ENCODE measurements at regions not wholly inside any gene's neighbourhood (a gene's known extent, or its start where the extent isn't known, plus 50 kb on each side); places are given as distances from the start of the nearest gene placed in this dataset.

GRCh38 chr17:77381185-77381700, 240.5 kb downstream of the SEC14L1 start:
- DNase-seq, result no peak

DNA sequence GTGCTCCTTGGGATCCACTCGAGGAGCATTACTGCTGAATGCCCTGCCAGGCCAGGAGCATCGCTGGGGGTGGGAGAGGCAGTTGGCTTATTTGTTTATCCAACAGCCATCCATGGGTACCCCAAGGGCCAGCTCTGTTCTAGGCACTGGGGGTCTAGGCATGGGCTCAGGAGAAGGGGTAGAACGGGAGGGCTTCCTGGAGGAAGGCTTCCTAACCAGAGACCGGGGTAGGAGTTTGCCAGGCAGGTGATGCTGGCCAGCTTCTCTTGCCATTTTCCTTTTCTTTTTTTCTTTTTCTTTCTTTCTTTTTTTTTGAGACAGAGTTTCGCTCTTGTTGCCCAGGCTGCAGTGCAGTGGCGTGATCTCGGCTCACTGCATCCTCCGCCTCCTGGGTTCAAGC, 241.0 kb downstream of the SEC14L1 start:
- no peak for DNase-seq

DNA sequence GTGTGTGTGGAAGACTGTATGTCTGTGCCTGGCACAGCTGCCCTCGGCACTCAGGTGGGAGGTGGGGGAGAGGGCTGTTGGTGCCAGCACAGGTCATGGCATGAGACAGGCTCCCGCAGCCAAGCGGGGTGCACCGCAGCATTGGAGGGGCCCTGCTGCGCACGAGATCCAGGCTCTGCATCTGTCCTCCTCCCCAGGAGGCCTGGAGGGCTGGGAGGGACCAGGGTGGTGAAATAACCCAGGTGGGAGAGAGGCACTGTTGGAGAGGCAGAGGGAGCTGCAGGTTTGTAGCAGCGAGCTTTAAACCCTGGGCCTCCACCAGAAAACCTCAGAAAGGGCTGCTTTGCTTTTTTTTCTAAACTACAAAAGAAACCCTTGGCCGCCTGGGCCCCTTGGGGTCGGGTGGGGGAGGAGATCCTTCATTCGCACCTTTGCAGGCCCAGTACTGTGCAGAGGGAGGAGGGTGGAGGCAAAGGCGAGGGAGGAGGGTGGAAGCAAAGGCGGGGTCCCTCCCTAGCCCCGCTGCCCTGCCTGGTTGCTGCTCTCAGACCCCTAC, 241.7 kb downstream of the SEC14L1 start:
- DNase-seq, result no peak

GRCh38 chr17:77382966-77383612, 242.3 kb downstream of the SEC14L1 start:
- no peak for DNase-seq

GRCh38 chr17:77383613-77384608, 243.1 kb downstream of the SEC14L1 start:
- no peak for DNase-seq

DNA sequence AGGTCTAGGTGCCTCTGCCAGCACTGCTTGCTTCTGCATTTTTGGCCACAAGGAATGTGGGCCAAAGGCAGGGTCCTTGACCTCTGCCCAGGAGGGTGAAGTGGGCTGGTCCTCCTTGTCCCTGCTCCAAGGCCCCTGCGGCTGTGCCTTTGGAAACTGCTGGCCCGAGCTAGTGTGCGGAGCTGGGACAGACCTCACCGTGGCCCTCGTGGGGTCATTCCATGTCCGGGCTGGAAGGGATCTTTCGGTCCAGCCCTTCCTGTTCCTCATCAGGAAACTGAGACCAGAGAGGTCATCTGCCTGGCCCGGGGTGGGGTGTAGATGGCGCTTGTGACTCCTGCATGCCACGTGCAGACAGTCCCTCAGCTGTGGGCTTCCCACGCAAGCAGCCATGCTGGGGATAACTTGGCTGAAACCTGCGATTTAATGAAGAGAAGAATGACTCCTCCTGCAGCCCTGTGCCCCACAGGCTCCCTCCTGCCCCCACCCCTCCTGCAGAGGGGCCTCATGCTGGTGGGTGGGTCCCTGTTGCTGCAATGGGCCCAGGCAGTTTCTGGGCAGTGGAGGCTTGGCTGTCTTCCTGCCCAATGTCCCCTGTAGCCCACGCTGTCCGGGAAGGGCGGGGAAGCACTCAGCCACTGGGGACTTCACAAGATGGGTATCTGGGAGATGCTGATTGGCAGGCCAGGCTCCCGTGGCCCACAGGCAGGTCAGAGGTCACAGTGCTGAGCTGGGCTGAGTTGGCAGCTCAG, 245.2 kb downstream of the SEC14L1 start:
- no peak for DNase-seq

- DNase-seq, result no peak
These were observed 245.9 kb downstream of the SEC14L1 start for GRCh38 chr17:77386502-77387192.

DNA sequence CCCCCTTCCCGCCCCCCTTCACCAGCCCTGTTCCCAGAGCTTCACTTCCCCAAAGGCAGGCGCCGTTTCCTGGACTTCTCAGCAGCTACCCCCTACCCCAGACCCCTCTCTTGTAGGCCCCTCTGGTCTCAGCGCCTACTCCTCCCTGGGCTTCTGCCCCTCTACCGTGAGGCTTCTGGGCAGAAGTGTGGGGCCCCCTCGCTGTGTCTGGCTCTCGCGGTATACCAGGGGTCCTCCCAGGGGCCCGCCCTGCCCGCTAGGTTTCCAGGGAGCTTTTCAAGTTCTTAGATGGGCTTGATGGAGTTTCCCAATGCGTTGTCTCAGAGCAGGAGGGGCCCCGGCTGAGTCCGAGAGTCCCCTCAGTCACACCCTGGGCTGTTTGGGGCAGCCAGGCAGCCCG, 247.1 kb downstream of the SEC14L1 start:
- no peak for DNase-seq

GRCh38 chr17:77388384-77389306, 247.9 kb downstream of the SEC14L1 start:
- DNase-seq, result no peak

- DNase-seq, result no peak
These were observed 250.1 kb downstream of the SEC14L1 start for GRCh38 chr17:77390870-77391269.

- no peak for DNase-seq
These were observed 251.1 kb downstream of the SEC14L1 start for GRCh38 chr17:77391668-77392375.

DNA sequence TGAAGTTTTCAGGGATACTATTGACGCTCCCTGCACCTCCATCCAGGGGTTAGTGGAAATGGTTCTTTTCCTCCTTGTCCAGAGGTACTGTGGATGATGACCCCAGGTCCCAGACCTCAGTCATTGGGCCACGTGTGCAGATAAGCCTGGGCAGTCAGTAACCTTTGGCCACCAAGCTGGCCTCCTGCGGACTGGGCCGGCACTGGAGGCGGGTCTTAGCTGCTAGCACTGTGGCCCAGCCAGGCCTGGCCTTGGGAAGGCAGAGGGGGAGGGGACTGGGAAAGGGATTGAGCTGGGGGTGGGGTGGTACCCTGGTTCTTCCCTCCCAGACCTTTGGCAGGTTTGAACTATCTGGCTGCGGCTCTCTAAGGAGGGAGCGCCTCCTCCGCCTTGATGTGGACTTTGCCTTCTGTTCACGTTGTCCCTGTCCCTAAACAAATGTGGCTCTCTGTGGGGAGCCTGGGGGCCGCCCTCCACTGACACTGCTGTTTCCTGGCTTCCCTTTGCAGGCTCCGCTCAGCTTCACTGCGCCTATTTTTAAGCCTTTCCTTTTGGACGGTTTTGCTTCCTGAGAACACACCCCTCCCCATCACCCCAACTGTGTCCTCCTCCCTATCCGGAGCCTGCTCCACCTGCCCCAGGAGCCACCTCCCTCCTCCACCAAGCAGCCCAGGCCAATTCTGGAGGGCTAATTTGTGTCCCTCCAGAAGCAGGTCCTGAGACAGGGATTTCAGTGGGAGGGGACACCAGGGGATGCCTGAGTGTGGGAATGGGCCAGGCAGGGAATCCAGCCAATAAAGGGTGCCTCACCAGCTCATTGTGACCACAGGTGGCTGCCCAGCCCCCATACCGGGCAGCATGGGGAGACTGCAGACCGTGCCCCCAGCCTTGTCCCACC, 251.9 kb downstream of the SEC14L1 start:
- no peak for DNase-seq

- no peak for DNase-seq
These were observed 252.5 kb downstream of the SEC14L1 start for GRCh38 chr17:77393274-77393600.

GRCh38 chr17:77393867-77394539, 253.2 kb downstream of the SEC14L1 start:
- no peak for DNase-seq

GRCh38 chr17:77394540-77395295, 253.9 kb downstream of the SEC14L1 start:
- DNase-seq, result no peak

GRCh38 chr17:77395501-77396048, 254.8 kb downstream of the SEC14L1 start:
- DNase-seq, result no peak

DNA sequence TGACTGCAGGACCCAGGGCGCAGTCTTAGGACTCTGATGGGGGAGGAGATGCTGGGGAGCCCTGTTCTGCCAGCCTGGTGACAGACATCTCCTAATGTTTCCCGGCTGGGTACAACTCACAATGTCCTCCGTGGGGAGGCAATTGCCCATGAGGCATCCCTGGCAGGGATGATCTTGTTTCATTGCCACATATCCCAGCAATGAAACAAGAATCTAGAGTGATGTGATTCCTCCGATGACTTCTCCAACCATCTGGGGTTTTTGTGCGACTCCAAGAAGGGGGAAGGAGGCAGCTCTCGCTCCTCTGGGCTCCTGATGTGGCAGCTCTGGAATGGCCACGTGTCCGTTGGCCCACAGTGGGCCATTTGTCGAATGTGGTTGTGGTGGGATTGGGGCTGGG, 255.8 kb downstream of the SEC14L1 start:
- no peak for DNase-seq

- DNase-seq, result no peak
These were observed 257.5 kb downstream of the SEC14L1 start for GRCh38 chr17:77398274-77398673.
